SKM-1 (cell line): ENCODE measurements at regions not wholly inside any gene's neighbourhood (a gene's known extent, or its start where the extent isn't known, plus 50 kb on each side); places are given as distances from the start of the nearest gene placed in this dataset.

Source experiments
- DNase-seq: peaks from one replicate; lab custom pipeline; 2025; ENCODE audit not compliant: unreplicated experiment; lab: John Stamatoyannopoulos, UW

- DNase-seq: no peak
Measured at GRCh38 chr16:52055381-52055780, 491.6 kb downstream of the TOX3 start.

GRCh38 chr16:52054326-52054725 lies 492.6 kb downstream of the TOX3 start:
- no peak for DNase-seq

GRCh38 chr16:52052818-52053217 lies 494.1 kb downstream of the TOX3 start:
- DNase-seq: no peak

GRCh38 chr16:52051414-52052172 lies 495.4 kb downstream of the TOX3 start:
- no peak for DNase-seq

GRCh38 chr16:52050418-52050817 lies 496.5 kb downstream of the TOX3 start:
- DNase-seq: no peak

GRCh38 chr16:52035436-52035835 lies 511.5 kb downstream of the TOX3 start:
- DNase-seq: no peak

- DNase-seq: no peak
Measured at GRCh38 chr16:52034830-52035229, 512.1 kb downstream of the TOX3 start.

- DNase-seq: no peak
Measured at GRCh38 chr16:52033992-52034391, 513.0 kb downstream of the TOX3 start.

- no peak for DNase-seq
Measured at GRCh38 chr16:52022980-52023379, 524.0 kb downstream of the TOX3 start.

GRCh38 chr16:52022177-52022576 lies 524.8 kb downstream of the TOX3 start:
- DNase-seq: no peak

GRCh38 chr16:52016387-52016786 lies 530.6 kb downstream of the TOX3 start:
- no peak for DNase-seq

- no peak for DNase-seq
Measured at GRCh38 chr16:52005551-52005950, 541.4 kb downstream of the TOX3 start.

- no peak for DNase-seq
Measured at GRCh38 chr16:52004343-52004742, 542.6 kb downstream of the TOX3 start.

- DNase-seq: no peak
Measured at GRCh38 chr16:52002026-52002425, 544.9 kb downstream of the TOX3 start.

GRCh38 chr16:51996516-51996915 lies 550.4 kb downstream of the TOX3 start:
- DNase-seq: no peak

- no peak for DNase-seq
Measured at GRCh38 chr16:51994597-51994996, 552.3 kb downstream of the TOX3 start.

- no peak for DNase-seq
Measured at GRCh38 chr16:51989637-51990230, 557.2 kb downstream of the TOX3 start.

- no peak for DNase-seq
Measured at GRCh38 chr16:51988977-51989376, 558.0 kb downstream of the TOX3 start.

GRCh38 chr16:51987519-51987918 lies 559.4 kb downstream of the TOX3 start:
- no peak for DNase-seq

- no peak for DNase-seq
Measured at GRCh38 chr16:51986717-51987116, 560.2 kb downstream of the TOX3 start.

GRCh38 chr16:51986301-51986700 lies 560.6 kb downstream of the TOX3 start:
- no peak for DNase-seq

- no peak for DNase-seq
Measured at GRCh38 chr16:51985126-51985525, 561.8 kb downstream of the TOX3 start.

GRCh38 chr16:51984395-51984794 lies 562.5 kb downstream of the TOX3 start:
- no peak for DNase-seq
